IMR-90 (cell line): ENCODE measurements at regions not wholly inside any gene's neighbourhood (a gene's known extent, or its start where the extent isn't known, plus 50 kb on each side); places are given as distances from the start of the nearest gene placed in this dataset.

Experiments used
- BHLHE40 ChIP-seq: fragments of 150-350 bp; IDR thresholded peaks from 2 replicates; pipeline ENCODE4 v1.6.1; 2016; ENCODE audit warnings: mild to moderate bottlenecking, low read depth, low read length
- CEBPB ChIP-seq: IDR thresholded peaks from 2 replicates; pipeline ENCODE4 v1.6.1; 2012; ENCODE audit warnings: low read depth, low read length, improper control_type of control experiment
- FOS ChIP-seq: fragments of 150-350 bp; IDR thresholded peaks from 2 replicates; pipeline ENCODE4 v1.6.1; 2016; ENCODE audit warnings: low read depth, low read length
- MAFK ChIP-seq: IDR thresholded peaks from 2 replicates; pipeline ENCODE4 v1.6.1; 2012; ENCODE audit warnings: low read depth, low read length, improper control_type of control experiment
- MAZ ChIP-seq: IDR thresholded peaks from 2 replicates; pipeline ENCODE4 v1.6.1; 2012; ENCODE audit warnings: low read depth, mild to moderate bottlenecking, low read length, improper control_type of control experiment, moderate library complexity, borderline replicate concordance
- MXI1 ChIP-seq: IDR thresholded peaks from 2 replicates; pipeline ENCODE4 v1.6.1; 2012; ENCODE audit warnings: low read depth, mild to moderate bottlenecking, low read length, moderate library complexity, borderline replicate concordance
- POLR2A ChIP-seq: IDR thresholded peaks from 2 replicates; pipeline ENCODE4 v1.6.1; 2012; ENCODE audit warnings: mild to moderate bottlenecking, low read depth, low read length
- RAD21 ChIP-seq: IDR thresholded peaks from 2 replicates; pipeline ENCODE4 v1.6.1; 2012; ENCODE audit warnings: low read length, improper control_type of control experiment
- RCOR1 ChIP-seq: IDR thresholded peaks from 2 replicates; pipeline ENCODE4 v1.6.1; 2012; ENCODE audit warnings: mild to moderate bottlenecking, low read length, improper control_type of control experiment; ENCODE audit not compliant: insufficient replicate concordance
- RFX5 ChIP-seq: IDR thresholded peaks from 2 replicates; pipeline ENCODE4 v1.8.0; 2012; ENCODE audit warnings: low read depth, mild to moderate bottlenecking, low read length, moderate library complexity
- TF ChIP-seq, protein P1 (sequence below): conservative IDR thresholded peaks from 2 replicates; pipeline ENCODE4 v1.5.1; 2012; ENCODE audit warnings: mild to moderate bottlenecking, low read depth, low read length, improper control_type of control experiment
- TF ChIP-seq, protein P2 (sequence below): fragments of 150-350 bp; IDR thresholded peaks from 2 replicates; pipeline ENCODE4 v1.6.1; 2017; ENCODE audit warnings: mild to moderate bottlenecking, antibody characterized with exemption, low read length, low read depth
- TF ChIP-seq, protein P3 (sequence below): fragments of 150-350 bp; IDR thresholded peaks from 2 replicates; pipeline ENCODE4 v1.6.1; 2016; ENCODE audit warnings: low read depth, mild to moderate bottlenecking, low read length, moderate library complexity, borderline replicate concordance

DNA sequence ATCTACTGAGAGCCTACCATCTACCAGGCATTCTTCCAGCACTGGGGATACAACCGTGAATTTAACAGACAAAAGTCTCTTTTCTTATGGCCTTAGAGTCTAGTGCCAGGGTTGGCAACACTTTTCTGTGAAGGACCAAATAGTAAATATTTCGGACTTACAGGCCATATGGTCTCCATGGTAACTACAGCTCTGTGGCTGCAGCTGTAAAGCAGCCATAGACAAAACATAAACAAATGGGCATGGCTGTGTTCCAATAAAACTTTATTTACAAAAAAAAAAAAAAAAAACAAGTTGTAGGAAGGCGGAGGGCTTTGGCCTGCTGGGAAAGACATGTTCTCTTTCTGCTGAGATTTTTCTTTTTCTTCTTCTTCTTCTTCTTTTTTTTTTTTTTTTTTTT lies 98.7 kb downstream of the ABCC12 start:
- TF ChIP-seq RFX5, result no peak
- TF ChIP-seq, protein P1, sequence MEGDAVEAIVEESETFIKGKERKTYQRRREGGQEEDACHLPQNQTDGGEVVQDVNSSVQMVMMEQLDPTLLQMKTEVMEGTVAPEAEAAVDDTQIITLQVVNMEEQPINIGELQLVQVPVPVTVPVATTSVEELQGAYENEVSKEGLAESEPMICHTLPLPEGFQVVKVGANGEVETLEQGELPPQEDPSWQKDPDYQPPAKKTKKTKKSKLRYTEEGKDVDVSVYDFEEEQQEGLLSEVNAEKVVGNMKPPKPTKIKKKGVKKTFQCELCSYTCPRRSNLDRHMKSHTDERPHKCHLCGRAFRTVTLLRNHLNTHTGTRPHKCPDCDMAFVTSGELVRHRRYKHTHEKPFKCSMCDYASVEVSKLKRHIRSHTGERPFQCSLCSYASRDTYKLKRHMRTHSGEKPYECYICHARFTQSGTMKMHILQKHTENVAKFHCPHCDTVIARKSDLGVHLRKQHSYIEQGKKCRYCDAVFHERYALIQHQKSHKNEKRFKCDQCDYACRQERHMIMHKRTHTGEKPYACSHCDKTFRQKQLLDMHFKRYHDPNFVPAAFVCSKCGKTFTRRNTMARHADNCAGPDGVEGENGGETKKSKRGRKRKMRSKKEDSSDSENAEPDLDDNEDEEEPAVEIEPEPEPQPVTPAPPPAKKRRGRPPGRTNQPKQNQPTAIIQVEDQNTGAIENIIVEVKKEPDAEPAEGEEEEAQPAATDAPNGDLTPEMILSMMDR, result no peak
- no peak for TF ChIP-seq MAFK
- no peak for TF ChIP-seq MXI1
- no peak for TF ChIP-seq CEBPB
- TF ChIP-seq, protein P2, sequence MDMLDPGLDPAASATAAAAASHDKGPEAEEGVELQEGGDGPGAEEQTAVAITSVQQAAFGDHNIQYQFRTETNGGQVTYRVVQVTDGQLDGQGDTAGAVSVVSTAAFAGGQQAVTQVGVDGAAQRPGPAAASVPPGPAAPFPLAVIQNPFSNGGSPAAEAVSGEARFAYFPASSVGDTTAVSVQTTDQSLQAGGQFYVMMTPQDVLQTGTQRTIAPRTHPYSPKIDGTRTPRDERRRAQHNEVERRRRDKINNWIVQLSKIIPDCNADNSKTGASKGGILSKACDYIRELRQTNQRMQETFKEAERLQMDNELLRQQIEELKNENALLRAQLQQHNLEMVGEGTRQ, result no peak
- no peak for TF ChIP-seq POLR2A
- no peak for TF ChIP-seq MAZ
- TF ChIP-seq FOS, result no peak
- no peak for TF ChIP-seq RAD21
- no peak for TF ChIP-seq RCOR1
- TF ChIP-seq BHLHE40, result no peak
- TF ChIP-seq, protein P3, sequence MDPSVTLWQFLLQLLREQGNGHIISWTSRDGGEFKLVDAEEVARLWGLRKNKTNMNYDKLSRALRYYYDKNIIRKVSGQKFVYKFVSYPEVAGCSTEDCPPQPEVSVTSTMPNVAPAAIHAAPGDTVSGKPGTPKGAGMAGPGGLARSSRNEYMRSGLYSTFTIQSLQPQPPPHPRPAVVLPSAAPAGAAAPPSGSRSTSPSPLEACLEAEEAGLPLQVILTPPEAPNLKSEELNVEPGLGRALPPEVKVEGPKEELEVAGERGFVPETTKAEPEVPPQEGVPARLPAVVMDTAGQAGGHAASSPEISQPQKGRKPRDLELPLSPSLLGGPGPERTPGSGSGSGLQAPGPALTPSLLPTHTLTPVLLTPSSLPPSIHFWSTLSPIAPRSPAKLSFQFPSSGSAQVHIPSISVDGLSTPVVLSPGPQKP, result no peak
